Colonic mucosa (tissue), 4 donors: ENCODE measurements at regions not wholly inside any gene's neighbourhood (a gene's known extent, or its start where the extent isn't known, plus 50 kb on each side); places are given as distances from the start of the nearest gene placed in this dataset.

Experiments used
- DNase-seq: peaks from one replicate; pipeline ENCODE4 v3.0.0-alpha.2; 2020
- H3K27ac ChIP-seq: fragments of 200-600 bp; one replicate; pipeline ENCODE4 v1.8.0; 2021
- H3K27me3 ChIP-seq: fragments of 200-600 bp; one replicate; pipeline ENCODE4 v1.8.0; 2021
- H3K36me3 ChIP-seq: fragments of 200-600 bp; one replicate; pipeline ENCODE4 v1.8.0; 2021
- H3K4me1 ChIP-seq: fragments of 200-600 bp; one replicate; pipeline ENCODE4 v1.8.0; 2021; ENCODE audit warnings: mild to moderate bottlenecking
- H3K4me3 ChIP-seq: fragments of 200-600 bp; one replicate; pipeline ENCODE4 v1.8.0; 2021
- H3K9ac ChIP-seq, 2 donors: one replicate each; pipeline ENCODE4 v1.7.0; 2013; ENCODE audit warnings: control low read depth in 2 of 2, low read depth in 2 of 2, low read length in 2 of 2
- H3K9me3 ChIP-seq: fragments of 200-600 bp; one replicate; pipeline ENCODE4 v1.8.0; 2021
- intact Hi-C: fragments of 100-400 bp; cut with DNase I; formaldehyde crosslinking; loops from one replicate; pipeline ENCODE4 v1.14.1; 2022
- TF ChIP-seq, protein P1 (sequence below): fragments of 200-600 bp; IDR thresholded peaks from one replicate; pipeline ENCODE4 v1.8.0; 2022; ENCODE audit warnings: antibody characterized with exemption, mild to moderate bottlenecking
- donor health status: healthy.
- donor health status: DM: no; HTN: no; CAD: no.
- donor health status: DM: no; HTN: no; CAD: no.

DNA sequence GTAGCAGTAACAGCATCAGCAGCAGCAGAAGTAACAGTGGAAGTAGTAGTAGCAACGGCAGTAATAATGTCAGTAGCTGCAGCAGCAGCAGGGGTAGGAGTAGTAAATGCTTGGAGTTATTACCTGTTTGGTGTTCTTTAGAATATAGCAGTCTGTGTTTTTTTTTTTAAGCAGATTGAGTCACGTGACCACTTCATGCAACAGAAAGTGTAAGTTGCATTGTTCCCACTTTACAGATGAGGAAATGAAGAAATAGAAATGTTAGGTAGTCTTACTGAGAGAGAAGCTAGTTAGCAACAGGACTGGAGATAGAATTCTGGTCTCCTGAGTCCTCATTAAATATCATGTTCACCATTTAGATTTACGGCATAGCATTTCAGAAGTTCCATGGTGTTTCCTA, 358.2 kb downstream of the HAPSTR1 start:
- Histone ChIP-seq H3K27me3 (no peaks in the 10 kb centered on the region), H3K27ac (no peak overlapping the region), H3K9me3 (no peaks in the 10 kb centered on the region), H3K36me3 (no peaks in the 10 kb centered on the region), H3K4me3 (no peak overlapping the region), H3K9ac (no peak overlapping the region), H3K4me1 (no peaks in the 10 kb centered on the region)
- intact Hi-C loops, result no loop called here
- DNase-seq, result no peak
- TF ChIP-seq, protein P1, sequence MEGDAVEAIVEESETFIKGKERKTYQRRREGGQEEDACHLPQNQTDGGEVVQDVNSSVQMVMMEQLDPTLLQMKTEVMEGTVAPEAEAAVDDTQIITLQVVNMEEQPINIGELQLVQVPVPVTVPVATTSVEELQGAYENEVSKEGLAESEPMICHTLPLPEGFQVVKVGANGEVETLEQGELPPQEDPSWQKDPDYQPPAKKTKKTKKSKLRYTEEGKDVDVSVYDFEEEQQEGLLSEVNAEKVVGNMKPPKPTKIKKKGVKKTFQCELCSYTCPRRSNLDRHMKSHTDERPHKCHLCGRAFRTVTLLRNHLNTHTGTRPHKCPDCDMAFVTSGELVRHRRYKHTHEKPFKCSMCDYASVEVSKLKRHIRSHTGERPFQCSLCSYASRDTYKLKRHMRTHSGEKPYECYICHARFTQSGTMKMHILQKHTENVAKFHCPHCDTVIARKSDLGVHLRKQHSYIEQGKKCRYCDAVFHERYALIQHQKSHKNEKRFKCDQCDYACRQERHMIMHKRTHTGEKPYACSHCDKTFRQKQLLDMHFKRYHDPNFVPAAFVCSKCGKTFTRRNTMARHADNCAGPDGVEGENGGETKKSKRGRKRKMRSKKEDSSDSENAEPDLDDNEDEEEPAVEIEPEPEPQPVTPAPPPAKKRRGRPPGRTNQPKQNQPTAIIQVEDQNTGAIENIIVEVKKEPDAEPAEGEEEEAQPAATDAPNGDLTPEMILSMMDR, result no peak

DNA sequence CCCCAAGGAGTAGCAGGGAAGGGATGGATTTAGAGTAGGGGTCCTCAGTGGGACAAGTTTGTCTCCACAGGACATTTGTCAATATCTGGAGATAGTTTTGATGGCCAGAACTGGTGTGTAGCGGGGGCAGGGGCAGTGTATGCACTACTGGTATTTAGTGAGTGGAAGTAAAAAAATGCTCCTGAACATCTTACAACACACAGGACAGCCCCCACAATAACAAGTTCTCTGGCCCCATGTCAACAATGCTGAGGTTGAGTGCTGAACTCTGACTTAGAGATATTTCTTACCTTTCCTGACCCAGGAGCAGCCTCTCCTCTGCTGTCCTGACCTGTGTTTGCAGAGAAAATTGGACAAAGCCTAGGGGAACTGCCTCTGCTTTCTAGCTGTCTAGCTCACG, 365.8 kb downstream of the HAPSTR1 start:
- Histone ChIP-seq H3K4me1 (no peaks in the 10 kb centered on the region), H3K9me3 (no peaks in the 10 kb centered on the region), H3K9ac (no peak overlapping the region), H3K36me3 (no peaks in the 10 kb centered on the region), H3K27me3 (no peaks in the 10 kb centered on the region), H3K4me3 (no peak overlapping the region), H3K27ac (no peak overlapping the region)
- TF ChIP-seq, protein P1, result no peak
- DNase-seq, result no peak
- intact Hi-C loops, result no loop called here

DNA sequence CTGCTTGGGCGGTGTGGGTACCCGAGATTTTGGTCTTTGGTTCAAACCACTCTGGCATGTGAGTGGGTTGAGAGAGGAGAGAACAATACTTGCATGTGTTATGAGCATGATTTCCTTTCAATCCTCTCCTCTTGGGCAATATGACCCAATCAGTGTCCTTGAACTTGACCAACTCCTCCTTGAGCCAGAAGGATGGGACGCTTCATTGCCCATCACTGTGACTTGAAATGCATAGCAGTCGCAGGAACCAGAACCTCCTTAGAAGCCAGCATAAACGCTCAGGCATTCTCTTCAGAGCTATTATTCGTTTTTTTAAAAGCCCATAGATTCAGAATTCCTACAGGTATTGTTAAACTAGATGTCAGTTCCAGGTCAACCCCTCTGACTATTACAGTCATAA, 367.4 kb downstream of the HAPSTR1 start:
- no peak overlapping the region for H3K4me3 ChIP-seq
- no peak overlapping the region for H3K9ac ChIP-seq
- no peaks in the 10 kb centered on the region for H3K36me3 ChIP-seq
- H3K4me1 ChIP-seq, result no peaks in the 10 kb centered on the region
- intact Hi-C loops, result no loop called here
- DNase-seq, result no peak
- no peak overlapping the region for H3K27ac ChIP-seq
- no peaks in the 10 kb centered on the region for H3K9me3 ChIP-seq
- H3K27me3 ChIP-seq, result no peaks in the 10 kb centered on the region
- TF ChIP-seq, protein P1, result no peak

DNA sequence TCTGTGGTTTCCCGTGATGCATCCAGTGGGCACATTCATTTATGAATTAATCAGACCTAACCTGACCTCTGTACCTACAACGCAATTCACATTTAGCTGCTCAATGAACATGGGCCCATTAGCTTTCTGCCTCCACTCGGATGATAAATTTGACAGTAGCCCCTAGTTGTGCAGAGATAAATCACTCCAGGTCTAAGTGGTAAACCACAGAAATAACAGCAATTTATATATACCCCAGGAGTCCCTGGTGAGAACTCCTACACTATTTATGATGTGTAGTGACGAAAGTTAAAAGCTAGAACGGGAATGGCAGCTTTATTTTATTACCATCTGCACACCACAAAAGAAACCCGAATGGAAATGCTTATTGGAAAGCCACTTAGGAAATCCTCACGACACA, 371.5 kb downstream of the HAPSTR1 start:
- no peak overlapping the region for H3K9ac ChIP-seq
- no peaks in the 10 kb centered on the region for H3K9me3 ChIP-seq
- no peaks in the 10 kb centered on the region for H3K4me1 ChIP-seq
- intact Hi-C loops, result no loop called here
- H3K36me3 ChIP-seq, result no peaks in the 10 kb centered on the region
- no peak for DNase-seq
- H3K4me3 ChIP-seq, result no peak overlapping the region
- no peaks in the 10 kb centered on the region for H3K27me3 ChIP-seq
- H3K27ac ChIP-seq, result no peak overlapping the region
- TF ChIP-seq, protein P1, result no peak

DNA sequence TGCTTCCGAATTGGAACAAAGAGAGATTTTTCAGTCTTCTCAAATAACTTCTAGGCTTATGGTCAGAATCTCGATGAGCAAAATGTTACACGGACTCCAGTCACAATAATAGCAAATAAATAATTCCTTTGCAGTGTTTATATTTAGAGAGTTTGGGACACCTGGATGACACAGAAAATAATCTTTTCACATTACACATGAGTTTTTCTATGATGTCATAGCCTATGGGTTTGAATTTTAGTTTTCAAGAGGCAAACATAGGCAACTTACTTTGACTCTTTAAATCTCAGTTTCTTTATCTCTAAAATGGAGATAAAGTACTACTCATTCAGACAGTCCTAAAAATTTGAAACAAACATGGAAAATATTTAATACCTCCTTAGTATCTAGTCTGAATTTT, 372.0 kb downstream of the HAPSTR1 start:
- H3K9me3 ChIP-seq, result no peaks in the 10 kb centered on the region
- H3K36me3 ChIP-seq, result no peaks in the 10 kb centered on the region
- intact Hi-C loops, result no loop called here
- no peak overlapping the region for H3K4me3 ChIP-seq
- H3K4me1 ChIP-seq, result no peaks in the 10 kb centered on the region
- no peak for DNase-seq
- H3K27ac ChIP-seq, result no peak overlapping the region
- TF ChIP-seq, protein P1, result no peak
- H3K27me3 ChIP-seq, result no peaks in the 10 kb centered on the region
- H3K9ac ChIP-seq, result no peak overlapping the region

DNA sequence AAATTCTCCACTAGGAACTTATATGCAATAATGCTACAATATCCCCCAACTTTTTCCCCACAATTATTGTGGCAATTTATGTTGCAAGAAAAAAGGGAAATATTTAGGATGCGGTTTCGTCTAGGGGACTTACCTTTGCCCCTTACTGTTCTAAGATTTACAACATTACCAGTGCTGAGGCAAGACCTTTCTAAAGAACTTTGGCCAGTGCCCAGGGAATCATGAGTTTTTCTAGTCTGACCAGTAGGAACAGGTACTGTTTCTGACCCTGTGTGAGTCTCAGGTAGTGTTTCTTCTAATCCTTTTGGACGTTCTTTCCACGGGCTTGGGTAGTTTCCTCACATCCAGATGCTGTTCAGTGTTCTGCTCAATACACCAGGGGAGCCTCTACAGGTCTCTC, 373.7 kb downstream of the HAPSTR1 start:
- Histone ChIP-seq H3K27me3 (no peaks in the 10 kb centered on the region), H3K36me3 (no peaks in the 10 kb centered on the region), H3K27ac (no peak overlapping the region), H3K9ac (no peak overlapping the region), H3K4me1 (no peaks in the 10 kb centered on the region), H3K4me3 (no peak overlapping the region), H3K9me3 (no peaks in the 10 kb centered on the region)
- TF ChIP-seq, protein P1, result no peak
- intact Hi-C loops, result no loop called here
- no peak for DNase-seq
